ENCODE measurements at regions not wholly inside any gene's neighbourhood (a gene's known extent, or its start where the extent isn't known, plus 50 kb on each side); places are given as distances from the start of the nearest gene placed in this dataset.

DNA sequence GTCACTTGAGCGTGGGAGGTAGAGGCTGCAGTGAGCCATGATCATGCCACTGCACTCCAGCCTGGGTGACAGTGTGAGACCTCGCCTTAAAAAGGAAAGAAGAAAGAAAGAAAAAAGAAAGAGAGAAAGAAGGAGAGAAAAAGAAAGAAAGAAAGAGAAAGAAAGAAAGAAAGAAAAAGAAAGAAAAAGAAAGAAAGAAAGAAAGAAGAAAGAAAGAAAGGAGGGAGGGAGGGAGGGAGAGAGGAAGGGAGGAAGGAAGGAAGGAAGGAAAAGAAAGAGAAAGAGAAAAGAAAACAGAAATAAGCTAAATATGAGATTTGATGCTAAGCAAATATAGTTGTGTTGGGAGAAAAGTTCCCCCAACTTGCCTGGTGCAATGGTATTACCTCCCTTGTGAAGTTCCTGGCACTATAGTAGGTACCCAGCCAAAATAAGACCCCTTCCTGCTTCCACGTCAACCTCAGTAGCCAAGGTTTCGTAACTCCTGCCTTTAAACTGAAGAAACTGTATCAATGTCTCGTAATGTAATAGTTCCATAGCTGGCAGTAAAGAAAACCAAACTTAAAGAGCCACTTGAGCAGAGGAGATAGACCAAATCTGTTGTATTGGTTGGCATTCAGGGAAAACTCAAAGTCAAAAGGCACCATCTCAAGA, 88.1 kb upstream of the HNRNPU start:
- no peaks in the 10 kb centered on the region for H3K27me3 ChIP-seq (replicated peaks; ENCODE audit: insufficient read depth, low read length)
- H3K4me2 ChIP-seq (ENCODE audit: low read depth, low read length): no peak overlapping the region
- H3K27ac ChIP-seq (ENCODE audit: low read length): no peak overlapping the region
- no peaks in the 10 kb centered on the region for H3K36me3 ChIP-seq (replicated peaks; ENCODE audit: insufficient read depth, low read length)
- no peak overlapping the region for H3K9ac ChIP-seq (ENCODE audit: low read length)
- H3K79me2 ChIP-seq (ENCODE audit: low read length): no peaks in the 10 kb centered on the region
- no peak overlapping the region for H3K4me3 ChIP-seq (ENCODE audit: low read length)
- no peak for DNase-seq
- TF ChIP-seq, protein P1, sequence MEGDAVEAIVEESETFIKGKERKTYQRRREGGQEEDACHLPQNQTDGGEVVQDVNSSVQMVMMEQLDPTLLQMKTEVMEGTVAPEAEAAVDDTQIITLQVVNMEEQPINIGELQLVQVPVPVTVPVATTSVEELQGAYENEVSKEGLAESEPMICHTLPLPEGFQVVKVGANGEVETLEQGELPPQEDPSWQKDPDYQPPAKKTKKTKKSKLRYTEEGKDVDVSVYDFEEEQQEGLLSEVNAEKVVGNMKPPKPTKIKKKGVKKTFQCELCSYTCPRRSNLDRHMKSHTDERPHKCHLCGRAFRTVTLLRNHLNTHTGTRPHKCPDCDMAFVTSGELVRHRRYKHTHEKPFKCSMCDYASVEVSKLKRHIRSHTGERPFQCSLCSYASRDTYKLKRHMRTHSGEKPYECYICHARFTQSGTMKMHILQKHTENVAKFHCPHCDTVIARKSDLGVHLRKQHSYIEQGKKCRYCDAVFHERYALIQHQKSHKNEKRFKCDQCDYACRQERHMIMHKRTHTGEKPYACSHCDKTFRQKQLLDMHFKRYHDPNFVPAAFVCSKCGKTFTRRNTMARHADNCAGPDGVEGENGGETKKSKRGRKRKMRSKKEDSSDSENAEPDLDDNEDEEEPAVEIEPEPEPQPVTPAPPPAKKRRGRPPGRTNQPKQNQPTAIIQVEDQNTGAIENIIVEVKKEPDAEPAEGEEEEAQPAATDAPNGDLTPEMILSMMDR (IDR thresholded peaks at IDR 0.05; ENCODE audit: low read length): no peak
- TF ChIP-seq EZH2 (optimal IDR thresholded peaks at IDR 0.05; ENCODE audit: low read depth, low read length) (no peak), EZH2phosphoT487 (IDR thresholded peaks at IDR 0.05; ENCODE audit: low read length) (no peak)
- H4K20me1 ChIP-seq (ENCODE audit: insufficient read depth, low read length): no peaks in the 10 kb centered on the region
- no peaks in the 10 kb centered on the region for H3F3A ChIP-seq (ENCODE audit: insufficient read depth, low read length)
- no peaks in the 10 kb centered on the region for H3K9me3 ChIP-seq (replicated peaks; ENCODE audit: insufficient read depth, low read length)
- no peak overlapping the region for H2AFZ ChIP-seq (ENCODE audit: low read length)
- no peaks in the 10 kb centered on the region for H3K4me1 ChIP-seq (ENCODE audit: low read length)
- no peaks in the 10 kb centered on the region for H3K9me2 ChIP-seq (replicated peaks; ENCODE audit: insufficient read depth, low read length)

- H4K20me1 ChIP-seq (ENCODE audit: insufficient read depth, low read length): no peaks in the 10 kb centered on the region
- no peak for DNase-seq
- H3K4me2 ChIP-seq (ENCODE audit: low read depth, low read length): no peak overlapping the region
- no peak overlapping the region for H3K9ac ChIP-seq (ENCODE audit: low read length)
- TF ChIP-seq EZH2 (optimal IDR thresholded peaks at IDR 0.05; ENCODE audit: low read depth, low read length) (no peak), EZH2phosphoT487 (IDR thresholded peaks at IDR 0.05; ENCODE audit: low read length) (no peak)
- H3K4me1 ChIP-seq (ENCODE audit: low read length): peaks cover 6% of the 10 kb centered on the region
- H3F3A ChIP-seq (ENCODE audit: insufficient read depth, low read length): peaks cover 13% of the 10 kb centered on the region
- no peak overlapping the region for H2AFZ ChIP-seq (ENCODE audit: low read length)
- H3K9me3 ChIP-seq (replicated peaks; ENCODE audit: insufficient read depth, low read length): no peaks in the 10 kb centered on the region
- no peaks in the 10 kb centered on the region for H3K79me2 ChIP-seq (ENCODE audit: low read length)
- H3K9me2 ChIP-seq (replicated peaks; ENCODE audit: insufficient read depth, low read length): no peaks in the 10 kb centered on the region
- no peaks in the 10 kb centered on the region for H3K36me3 ChIP-seq (replicated peaks; ENCODE audit: insufficient read depth, low read length)
- peaks cover 6% of the 10 kb centered on the region; the same call in 1 of the 2 replicates for H3K27me3 ChIP-seq (replicated peaks; ENCODE audit: insufficient read depth, low read length)
- H3K4me3 ChIP-seq (ENCODE audit: low read length): no peak overlapping the region
- no peak overlapping the region for H3K27ac ChIP-seq (ENCODE audit: low read length)
These were observed 84.1 kb upstream of the HNRNPU start for GRCh38 chr1:244948416-244948815.

GRCh38 chr1:244945109-244945671, 80.8 kb upstream of the HNRNPU start:
- H3K79me2 ChIP-seq (ENCODE audit: low read length): no peaks in the 10 kb centered on the region
- DNase-seq: peak; percentile 83
- TF ChIP-seq EZH2 (optimal IDR thresholded peaks at IDR 0.05; ENCODE audit: low read depth, low read length) (no peak), EZH2phosphoT487 (IDR thresholded peaks at IDR 0.05; ENCODE audit: low read length) (no peak)
- TF ChIP-seq, protein P1 (IDR thresholded peaks at IDR 0.05; ENCODE audit: low read length): no peak
- H3K27ac ChIP-seq (ENCODE audit: low read length): peak overlapping the region; percentile 69
- H3K4me3 ChIP-seq (ENCODE audit: low read length): peak overlapping the region; percentile 55
- peak overlapping the region; percentile 34; the same call in 1 of the 2 replicates for H3K9ac ChIP-seq (ENCODE audit: low read length)
- peak overlapping the region; percentile 56 for H3K4me2 ChIP-seq (ENCODE audit: low read depth, low read length)
- no peaks in the 10 kb centered on the region for H3K9me2 ChIP-seq (replicated peaks; ENCODE audit: insufficient read depth, low read length)
- H3K27me3 ChIP-seq (replicated peaks; ENCODE audit: insufficient read depth, low read length): peaks cover 10% of the 10 kb centered on the region; the same call in 1 of the 2 replicates
- peaks cover 6% of the 10 kb centered on the region for H3K4me1 ChIP-seq (ENCODE audit: low read length)
- H4K20me1 ChIP-seq (ENCODE audit: insufficient read depth, low read length): no peaks in the 10 kb centered on the region
- peak overlapping the region; percentile 61; the same call in 1 of the 2 replicates for H2AFZ ChIP-seq (ENCODE audit: low read length)
- H3F3A ChIP-seq (ENCODE audit: insufficient read depth, low read length): peaks cover 13% of the 10 kb centered on the region
- H3K36me3 ChIP-seq (replicated peaks; ENCODE audit: insufficient read depth, low read length): no peaks in the 10 kb centered on the region
- H3K9me3 ChIP-seq (replicated peaks; ENCODE audit: insufficient read depth, low read length): no peaks in the 10 kb centered on the region

DNA sequence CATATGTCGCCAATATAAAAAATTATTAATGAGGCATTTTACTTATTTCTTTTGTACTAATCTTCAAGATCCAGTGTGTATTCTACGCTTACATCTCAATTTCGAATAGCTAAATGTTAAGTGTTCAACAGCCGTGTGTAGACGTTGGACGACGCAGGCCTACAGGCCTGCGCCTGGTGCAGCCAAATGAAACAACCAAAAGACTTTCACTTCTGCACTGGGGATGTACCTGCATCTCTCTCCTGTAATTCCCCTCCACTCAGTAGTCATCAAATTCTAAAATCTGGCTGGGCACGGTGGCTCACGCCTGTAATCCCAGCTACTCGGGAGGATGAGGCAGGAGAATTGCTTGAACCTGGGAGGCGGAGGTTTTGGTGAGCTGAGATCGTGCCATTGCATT, 76.8 kb upstream of the HNRNPU start:
- no peak overlapping the region for H3K4me2 ChIP-seq (ENCODE audit: low read depth, low read length)
- DNase-seq: no peak
- peaks cover 6% of the 10 kb centered on the region for H3K4me1 ChIP-seq (ENCODE audit: low read length)
- no peaks in the 10 kb centered on the region for H3K9me3 ChIP-seq (replicated peaks; ENCODE audit: insufficient read depth, low read length)
- no peak overlapping the region for H3K4me3 ChIP-seq (ENCODE audit: low read length)
- peaks cover 10% of the 10 kb centered on the region; the same call in 1 of the 2 replicates for H3K27me3 ChIP-seq (replicated peaks; ENCODE audit: insufficient read depth, low read length)
- no peaks in the 10 kb centered on the region for H3K9me2 ChIP-seq (replicated peaks; ENCODE audit: insufficient read depth, low read length)
- H2AFZ ChIP-seq (ENCODE audit: low read length): no peak overlapping the region
- no peaks in the 10 kb centered on the region for H3K36me3 ChIP-seq (replicated peaks; ENCODE audit: insufficient read depth, low read length)
- no peaks in the 10 kb centered on the region for H3K79me2 ChIP-seq (ENCODE audit: low read length)
- peaks cover 13% of the 10 kb centered on the region for H3F3A ChIP-seq (ENCODE audit: insufficient read depth, low read length)
- no peak for TF ChIP-seq EZH2 (optimal IDR thresholded peaks at IDR 0.05; ENCODE audit: low read depth, low read length)
- TF ChIP-seq, protein P1 (IDR thresholded peaks at IDR 0.05; ENCODE audit: low read length): no peak
- no peak for TF ChIP-seq EZH2phosphoT487 (IDR thresholded peaks at IDR 0.05; ENCODE audit: low read length)
- no peak overlapping the region for H3K27ac ChIP-seq (ENCODE audit: low read length)
- no peak overlapping the region for H3K9ac ChIP-seq (ENCODE audit: low read length)
- H4K20me1 ChIP-seq (ENCODE audit: insufficient read depth, low read length): no peaks in the 10 kb centered on the region

Data from MM.1S (cell line).